Gastroesophageal sphincter (tissue), 3 donors: ENCODE measurements at regions not wholly inside any gene's neighbourhood (a gene's known extent, or its start where the extent isn't known, plus 50 kb on each side); places are given as distances from the start of the nearest gene placed in this dataset.

Source experiments
- EP300 ChIP-seq: sonication (generic); formaldehyde crosslinking; IDR thresholded peaks from one replicate; pipeline ENCODE4 v1.6.1; 2017; ENCODE audit warnings: antibody characterized with exemption, mild to moderate bottlenecking
- POLR2A ChIP-seq, 2 donors: fragments of 450-650 bp; IDR thresholded peaks; one replicate each; pipeline ENCODE4 v1.6.1; 2017; ENCODE audit warnings: antibody characterized with exemption in 2 of 2, mild to moderate bottlenecking in 2 of 2, moderate library complexity in 1 of 2
- POLR2AphosphoS5 ChIP-seq: sonication (generic); formaldehyde crosslinking; IDR thresholded peaks from one replicate; pipeline ENCODE4 v1.6.1; 2017; ENCODE audit warnings: antibody characterized with exemption
- TF ChIP-seq, protein P1 (sequence below), 4 experiments: fragments of 200-600 bp in 2 of 4; fragments of 450-650 bp in 2 of 4; sonication (generic) in 1 of 4; IDR thresholded peaks; one replicate each; pipeline ENCODE4 v1.5.1; 2017 to 2019; ENCODE audit warnings: antibody characterized with exemption in 4 of 4, mild to moderate bottlenecking in 2 of 4, moderate library complexity in 2 of 4

- TF ChIP-seq, protein P1, sequence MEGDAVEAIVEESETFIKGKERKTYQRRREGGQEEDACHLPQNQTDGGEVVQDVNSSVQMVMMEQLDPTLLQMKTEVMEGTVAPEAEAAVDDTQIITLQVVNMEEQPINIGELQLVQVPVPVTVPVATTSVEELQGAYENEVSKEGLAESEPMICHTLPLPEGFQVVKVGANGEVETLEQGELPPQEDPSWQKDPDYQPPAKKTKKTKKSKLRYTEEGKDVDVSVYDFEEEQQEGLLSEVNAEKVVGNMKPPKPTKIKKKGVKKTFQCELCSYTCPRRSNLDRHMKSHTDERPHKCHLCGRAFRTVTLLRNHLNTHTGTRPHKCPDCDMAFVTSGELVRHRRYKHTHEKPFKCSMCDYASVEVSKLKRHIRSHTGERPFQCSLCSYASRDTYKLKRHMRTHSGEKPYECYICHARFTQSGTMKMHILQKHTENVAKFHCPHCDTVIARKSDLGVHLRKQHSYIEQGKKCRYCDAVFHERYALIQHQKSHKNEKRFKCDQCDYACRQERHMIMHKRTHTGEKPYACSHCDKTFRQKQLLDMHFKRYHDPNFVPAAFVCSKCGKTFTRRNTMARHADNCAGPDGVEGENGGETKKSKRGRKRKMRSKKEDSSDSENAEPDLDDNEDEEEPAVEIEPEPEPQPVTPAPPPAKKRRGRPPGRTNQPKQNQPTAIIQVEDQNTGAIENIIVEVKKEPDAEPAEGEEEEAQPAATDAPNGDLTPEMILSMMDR (IDR thresholded peaks at IDR 0.05): no peak
- no peak for TF ChIP-seq POLR2A (IDR thresholded peaks at IDR 0.05)
- TF ChIP-seq EP300: no peak
- TF ChIP-seq POLR2AphosphoS5: no peak
Measured at GRCh38 chr5:96602776-96603175, 59.4 kb upstream of the CAST start.
